SU-DHL-6 (cell line): ENCODE measurements at regions not wholly inside any gene's neighbourhood (a gene's known extent, or its start where the extent isn't known, plus 50 kb on each side); places are given as distances from the start of the nearest gene placed in this dataset.

ENCODE experiments used
- H2AFZ ChIP-seq: fragments of 200-600 bp; sonication (generic); 2 replicates; pipeline ENCODE4 v1.6.1; 2014; ENCODE audit warnings: low read depth, mild to moderate bottlenecking, moderate library complexity, mixed read lengths, antibody characterized with exemption, low read length; ENCODE audit not compliant: severe bottlenecking
- H3F3A ChIP-seq: fragments of 200-600 bp; shearing (Covaris generic); 2 replicates; pipeline ENCODE4 v1.6.0; 2016; ENCODE audit warnings: antibody characterized with exemption, mild to moderate bottlenecking; ENCODE audit not compliant: insufficient read depth
- H3K27ac ChIP-seq: fragments of 200-600 bp; sonication (generic); 2 replicates; pipeline ENCODE4 v1.5.1; 2016; ENCODE audit warnings: low read depth, mild to moderate bottlenecking, low read length, moderate library complexity, mixed read lengths
- H3K27me3 ChIP-seq: fragments of 200-600 bp; sonication (generic), shearing (Covaris generic); 2 replicates; pipeline ENCODE4 v1.6.0; 2014; ENCODE audit warnings: mild to moderate bottlenecking, low read length
- H3K36me3 ChIP-seq: fragments of 200-600 bp; sonication (generic); 2 replicates; pipeline ENCODE4 v1.6.1; 2014; ENCODE audit warnings: mild to moderate bottlenecking, low read length, mixed read lengths
- H3K4me2 ChIP-seq: fragments of 300-600, 200-600 bp; shearing (Covaris generic), sonication (generic); 2 replicates; pipeline ENCODE4 v1.6.0; 2014; ENCODE audit warnings: low read length, low read depth, mild to moderate bottlenecking; ENCODE audit not compliant: poor library complexity, severe bottlenecking
- H3K4me3 ChIP-seq: fragments of 200-600 bp; sonication (generic); 2 replicates; pipeline ENCODE4 v1.5.1; 2014; ENCODE audit warnings: antibody characterized with exemption, low read length, mild to moderate bottlenecking, mixed read lengths; ENCODE audit not compliant: insufficient read depth, poor library complexity, severe bottlenecking
- H3K79me2 ChIP-seq: fragments of 200-600 bp; sonication (generic); 2 replicates; pipeline ENCODE4 v1.6.1; 2014; ENCODE audit warnings: mild to moderate bottlenecking, low read length, moderate library complexity; ENCODE audit not compliant: insufficient read depth
- H3K9ac ChIP-seq: fragments of 200-600 bp; sonication (generic); 2 replicates; pipeline ENCODE4 v1.7.0; 2014; ENCODE audit warnings: mild to moderate bottlenecking, low read length
- H3K9me2 ChIP-seq: fragments of 200-600 bp; sonication (generic); replicated peaks from 2 replicates; pipeline ENCODE4 v1.6.1; 2014; ENCODE audit warnings: low read length; ENCODE audit not compliant: insufficient read depth
- H3K9me3 ChIP-seq: fragments of 200-600 bp; sonication (generic); 2 replicates; pipeline ENCODE4 v1.6.1; 2014; ENCODE audit warnings: low read length, mixed read lengths; ENCODE audit not compliant: insufficient read depth
- H4K20me1 ChIP-seq: fragments of 200-600 bp; sonication (generic); 2 replicates; pipeline ENCODE4 v1.6.1; 2014; ENCODE audit warnings: low read depth, mild to moderate bottlenecking, antibody characterized with exemption, low read length, moderate library complexity, mixed read lengths
- EZH2phosphoT487 ChIP-seq: fragments of 200-600 bp; sonication (generic), shearing (Covaris generic); conservative IDR thresholded peaks from 2 replicates; pipeline ENCODE4 v1.6.1; 2018; ENCODE audit warnings: mild to moderate bottlenecking, antibody characterized with exemption, low read length, moderate library complexity, mixed read lengths
- TF ChIP-seq, protein P1 (sequence below): fragments of 200-600 bp; sonication (generic); IDR thresholded peaks from one replicate; pipeline ENCODE4 v1.5.1; 2017; ENCODE audit warnings: antibody characterized with exemption, mild to moderate bottlenecking, low read length, moderate library complexity; ENCODE audit not compliant: insufficient read depth, poor library complexity, severe bottlenecking

DNA sequence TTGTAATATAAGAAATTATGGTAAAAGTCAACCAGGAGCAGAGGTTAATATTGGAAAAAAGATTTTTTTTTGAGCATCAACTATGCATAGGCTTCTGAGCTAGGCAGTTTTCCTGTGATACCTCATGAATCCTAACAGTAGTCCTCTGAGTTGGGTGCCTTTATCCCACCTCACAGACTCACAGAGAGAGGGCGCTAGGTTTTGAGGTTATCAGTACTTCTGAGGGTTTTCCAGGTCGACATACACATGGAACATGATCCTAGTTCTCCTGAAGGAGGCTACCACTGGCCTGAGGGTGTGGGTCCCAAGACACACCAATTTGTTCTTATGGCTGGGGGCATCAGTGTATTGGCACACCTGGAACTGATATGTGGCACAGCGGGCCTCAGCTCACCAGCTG is 358.8 kb upstream of the JAG1 start:
- Histone ChIP-seq H3K4me2 (no peak overlapping the region), H3K9ac (no peak overlapping the region), H3K27me3 (no peaks in the 10 kb centered on the region), H4K20me1 (no peaks in the 10 kb centered on the region), H3K27ac (no peak overlapping the region), H3K9me2 (no peaks in the 10 kb centered on the region), H3K79me2 (no peaks in the 10 kb centered on the region), H3K9me3 (no peaks in the 10 kb centered on the region), H2AFZ (no peak overlapping the region), H3K4me3 (no peak overlapping the region), H3F3A (no peaks in the 10 kb centered on the region), H3K36me3 (no peaks in the 10 kb centered on the region)
- TF ChIP-seq, protein P1, sequence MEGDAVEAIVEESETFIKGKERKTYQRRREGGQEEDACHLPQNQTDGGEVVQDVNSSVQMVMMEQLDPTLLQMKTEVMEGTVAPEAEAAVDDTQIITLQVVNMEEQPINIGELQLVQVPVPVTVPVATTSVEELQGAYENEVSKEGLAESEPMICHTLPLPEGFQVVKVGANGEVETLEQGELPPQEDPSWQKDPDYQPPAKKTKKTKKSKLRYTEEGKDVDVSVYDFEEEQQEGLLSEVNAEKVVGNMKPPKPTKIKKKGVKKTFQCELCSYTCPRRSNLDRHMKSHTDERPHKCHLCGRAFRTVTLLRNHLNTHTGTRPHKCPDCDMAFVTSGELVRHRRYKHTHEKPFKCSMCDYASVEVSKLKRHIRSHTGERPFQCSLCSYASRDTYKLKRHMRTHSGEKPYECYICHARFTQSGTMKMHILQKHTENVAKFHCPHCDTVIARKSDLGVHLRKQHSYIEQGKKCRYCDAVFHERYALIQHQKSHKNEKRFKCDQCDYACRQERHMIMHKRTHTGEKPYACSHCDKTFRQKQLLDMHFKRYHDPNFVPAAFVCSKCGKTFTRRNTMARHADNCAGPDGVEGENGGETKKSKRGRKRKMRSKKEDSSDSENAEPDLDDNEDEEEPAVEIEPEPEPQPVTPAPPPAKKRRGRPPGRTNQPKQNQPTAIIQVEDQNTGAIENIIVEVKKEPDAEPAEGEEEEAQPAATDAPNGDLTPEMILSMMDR = no peak
- TF ChIP-seq EZH2phosphoT487 = no peak

DNA sequence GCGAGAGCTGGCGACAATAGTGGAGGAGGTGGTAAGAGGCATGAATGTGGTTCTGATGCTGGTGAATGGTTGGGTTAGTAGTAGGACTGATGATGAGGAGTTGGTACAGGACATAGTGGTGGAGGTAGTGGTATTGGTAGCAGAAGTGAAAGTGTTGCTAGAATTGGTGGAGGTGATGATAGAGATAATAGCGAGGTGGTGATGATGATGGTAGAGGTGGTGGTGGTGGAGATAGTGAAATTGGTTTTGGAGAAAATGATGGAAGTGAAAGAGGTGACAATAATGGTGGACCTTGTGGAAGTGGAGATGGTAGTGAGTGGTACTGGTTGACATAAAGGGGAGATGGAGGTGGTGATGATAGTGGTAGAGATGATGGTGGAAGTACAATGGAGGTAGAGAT is 360.2 kb upstream of the JAG1 start:
- Histone ChIP-seq H3K4me2 (no peak overlapping the region), H3K27ac (no peak overlapping the region), H3K4me3 (no peak overlapping the region), H2AFZ (no peak overlapping the region), H3F3A (no peaks in the 10 kb centered on the region), H3K9me3 (no peaks in the 10 kb centered on the region), H3K9ac (no peak overlapping the region), H3K36me3 (no peaks in the 10 kb centered on the region), H3K27me3 (no peaks in the 10 kb centered on the region), H4K20me1 (no peaks in the 10 kb centered on the region), H3K79me2 (no peaks in the 10 kb centered on the region), H3K9me2 (no peaks in the 10 kb centered on the region)
- TF ChIP-seq, protein P1 = no peak
- no peak for TF ChIP-seq EZH2phosphoT487

DNA sequence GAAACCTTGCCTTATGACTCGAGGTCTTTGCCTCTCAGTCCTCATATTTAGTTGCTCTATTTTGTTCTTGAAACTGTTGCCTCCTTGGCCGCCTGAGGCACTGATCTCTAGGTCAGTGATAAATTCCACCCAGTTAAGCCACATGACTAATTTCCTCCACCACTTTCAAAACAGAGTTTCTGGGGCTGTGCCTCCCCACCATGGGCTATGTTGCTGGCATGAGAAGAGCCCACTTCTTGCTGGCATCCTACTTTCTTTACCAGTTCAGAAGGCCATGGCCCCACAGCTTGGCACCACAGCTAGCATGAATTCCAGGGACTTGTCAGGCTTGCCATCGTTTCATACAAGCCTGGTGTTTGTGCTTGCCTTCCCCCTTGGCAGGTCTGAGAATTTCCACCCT is 361.4 kb upstream of the JAG1 start:
- H3K4me3 ChIP-seq = no peak overlapping the region
- no peaks in the 10 kb centered on the region for H3K36me3 ChIP-seq
- H3K9me3 ChIP-seq = no peaks in the 10 kb centered on the region
- TF ChIP-seq EZH2phosphoT487 = no peak
- TF ChIP-seq, protein P1 = no peak
- no peaks in the 10 kb centered on the region for H3K79me2 ChIP-seq
- H3K4me2 ChIP-seq = no peak overlapping the region
- no peak overlapping the region for H3K9ac ChIP-seq
- H2AFZ ChIP-seq = no peak overlapping the region
- H3K27ac ChIP-seq = no peak overlapping the region
- no peaks in the 10 kb centered on the region for H3K9me2 ChIP-seq
- H3F3A ChIP-seq = no peaks in the 10 kb centered on the region
- H3K27me3 ChIP-seq = no peaks in the 10 kb centered on the region
- no peaks in the 10 kb centered on the region for H4K20me1 ChIP-seq

DNA sequence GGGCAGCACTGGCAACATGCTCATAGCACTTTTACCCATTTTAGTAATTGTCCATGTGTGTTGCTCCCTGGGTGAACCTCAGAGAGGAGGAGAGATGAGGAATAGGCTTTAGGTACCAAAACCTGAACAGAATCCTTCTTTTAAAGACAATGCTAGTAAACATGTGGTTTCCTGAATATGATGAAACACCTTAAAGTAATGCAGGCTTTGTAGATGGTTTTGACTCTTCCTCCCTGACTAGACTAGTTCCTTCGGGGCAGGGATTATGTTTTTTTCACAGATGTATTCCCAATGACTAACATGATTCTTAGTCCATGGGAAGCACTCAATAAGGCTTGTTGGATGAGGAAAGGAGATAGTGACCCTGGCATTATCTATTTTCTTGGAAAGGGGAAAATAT is 367.6 kb upstream of the JAG1 start:
- H3K4me2 ChIP-seq = no peak overlapping the region
- no peaks in the 10 kb centered on the region for H3K9me2 ChIP-seq
- H4K20me1 ChIP-seq = no peaks in the 10 kb centered on the region
- H3K9ac ChIP-seq = no peak overlapping the region
- no peak overlapping the region for H3K27ac ChIP-seq
- no peaks in the 10 kb centered on the region for H3K27me3 ChIP-seq
- no peaks in the 10 kb centered on the region for H3K79me2 ChIP-seq
- H3K36me3 ChIP-seq = no peaks in the 10 kb centered on the region
- H2AFZ ChIP-seq = no peak overlapping the region
- H3F3A ChIP-seq = no peaks in the 10 kb centered on the region
- H3K4me3 ChIP-seq = no peak overlapping the region
- no peak for TF ChIP-seq EZH2phosphoT487
- TF ChIP-seq, protein P1 = no peak
- H3K9me3 ChIP-seq = no peaks in the 10 kb centered on the region
